IMR-90 (cell line): ENCODE measurements at regions not wholly inside any gene's neighbourhood (a gene's known extent, or its start where the extent isn't known, plus 50 kb on each side); places are given as distances from the start of the nearest gene placed in this dataset.

Experiments
- ATAC-seq: fragments of 200-7000 bp; cut with Tn5 transposase; 2 replicates; pipeline ENCODE4 v1.9.1; 2020; ENCODE audit warnings: low read depth, mild to moderate bottlenecking, moderate library complexity
- BruUV-seq: library from RNA; stranded (reverse); fragments of 400-500 nt; replicated peaks from 2 replicates; lab custom pipeline; 2021; lab: Mats Ljungman, UMichigan
- CTCF ChIA-PET: fragments of 300-600 bp; formaldehyde crosslinking; extraction: SDS; loops from one replicate; lab custom pipeline; 2021; ENCODE audit warnings: antibody characterized with exemption; lab: Yijun Ruan, JAX
- POLR2A ChIA-PET: fragments of 300-600 bp; sonication (Branson Sonifier 250); formaldehyde crosslinking; loops from one replicate; lab custom pipeline; 2022; ENCODE audit warnings: antibody characterized with exemption; ENCODE audit not compliant: unreplicated experiment; lab: Charles Lee
- DNase-seq: peaks from one replicate; pipeline ENCODE4 v3.0.0; 2013
- H2AFZ ChIP-seq: replicated peaks from 2 replicates; pipeline ENCODE3; 2013; ENCODE audit warnings: low read length, mild to moderate bottlenecking; ENCODE audit not compliant: poor library complexity
- H2AK5ac ChIP-seq: 2 replicates; pipeline ENCODE4 v1.6.1; 2013; ENCODE audit warnings: low read depth, low read length, inconsistent platforms
- H2AK9ac ChIP-seq: replicated peaks from 2 replicates; pipeline ENCODE3; 2013; ENCODE audit warnings: mild to moderate bottlenecking, low read depth, low read length, moderate library complexity; ENCODE audit not compliant: poor library complexity
- H2BK120ac ChIP-seq: 2 replicates; pipeline ENCODE4 v1.6.1; 2013; ENCODE audit warnings: low read depth, low read length, inconsistent platforms
- H2BK15ac ChIP-seq: 3 replicates; pipeline ENCODE4 v1.6.1; 2013; ENCODE audit warnings: low read depth, low read length, inconsistent platforms
- H2BK20ac ChIP-seq: 2 replicates; pipeline ENCODE4 v1.6.1; 2013; ENCODE audit warnings: low read depth, mild to moderate bottlenecking, inconsistent platforms, low read length, moderate library complexity
- H2BK5ac ChIP-seq: 2 replicates; pipeline ENCODE4 v1.6.1; 2013; ENCODE audit warnings: mild to moderate bottlenecking, low read depth, low read length, inconsistent platforms; ENCODE audit not compliant: poor library complexity, severe bottlenecking
- H3K14ac ChIP-seq: replicated peaks from 2 replicates; pipeline ENCODE4 v1.6.1; 2013; ENCODE audit warnings: low read depth, low read length, inconsistent platforms
- H3K18ac ChIP-seq: 2 replicates; pipeline ENCODE4 v1.6.1; 2013; ENCODE audit warnings: low read depth, low read length, control low read depth
- H3K23ac ChIP-seq: 2 replicates; pipeline ENCODE4 v1.6.1; 2013; ENCODE audit warnings: low read depth, low read length, inconsistent platforms
- H3K27ac ChIP-seq: 2 replicates; pipeline ENCODE4 v1.5.1; 2013; ENCODE audit warnings: mild to moderate bottlenecking, control low read depth, low read length; ENCODE audit not compliant: insufficient read depth
- H3K27me3 ChIP-seq: 2 replicates; pipeline ENCODE4 v1.6.1; 2013; ENCODE audit warnings: low read length; ENCODE audit not compliant: control insufficient read depth, insufficient read depth
- H3K36me3 ChIP-seq: 2 replicates; pipeline ENCODE4 v1.6.1; 2013; ENCODE audit warnings: low read length, mixed read lengths; ENCODE audit not compliant: control insufficient read depth, insufficient read depth
- H3K4ac ChIP-seq: 2 replicates; pipeline ENCODE4 v1.6.1; 2013; ENCODE audit warnings: low read depth, low read length, inconsistent platforms
- H3K4me1 ChIP-seq: 2 replicates; pipeline ENCODE4 v1.6.1; 2013; ENCODE audit warnings: low read length, mixed read lengths; ENCODE audit not compliant: control insufficient read depth, insufficient read depth
- H3K4me2 ChIP-seq: 2 replicates; pipeline ENCODE4 v1.6.1; 2013; ENCODE audit warnings: low read depth, mild to moderate bottlenecking, control low read depth, low read length, moderate library complexity
- H3K4me3 ChIP-seq: 2 replicates; pipeline ENCODE4 v1.5.1; 2013; ENCODE audit warnings: low read depth, mild to moderate bottlenecking, control low read depth, low read length, moderate library complexity; ENCODE audit not compliant: insufficient read depth
- H3K56ac ChIP-seq: 2 replicates; pipeline ENCODE4 v1.6.1; 2013; ENCODE audit warnings: low read length, inconsistent platforms; ENCODE audit not compliant: insufficient read depth; ENCODE audit errors: extremely low read depth
- H3K79me1 ChIP-seq, 2 experiments: 2 replicates each; pipeline ENCODE4 v1.6.1; 2013; ENCODE audit warnings: low read length in 2 of 2, inconsistent platforms in 1 of 2, low read depth in 1 of 2
- H3K9ac ChIP-seq: 2 replicates; pipeline ENCODE4 v1.6.1; 2013; ENCODE audit warnings: low read depth, low read length, control low read depth
- H3K9me1 ChIP-seq: 2 replicates; pipeline ENCODE4 v1.6.1; 2013; ENCODE audit warnings: low read length, inconsistent platforms; ENCODE audit not compliant: insufficient read depth
- H3K9me3 ChIP-seq: 2 replicates; pipeline ENCODE4 v1.6.1; 2013; ENCODE audit warnings: low read length; ENCODE audit not compliant: control insufficient read depth, insufficient read depth
- H4K20me1 ChIP-seq: 2 replicates; pipeline ENCODE4 v1.6.1; 2013; ENCODE audit warnings: low read length, inconsistent platforms; ENCODE audit not compliant: insufficient read depth
- H4K5ac ChIP-seq: 2 replicates; pipeline ENCODE4 v1.6.1; 2013; ENCODE audit warnings: mild to moderate bottlenecking, low read depth, low read length, control low read depth
- H4K8ac ChIP-seq, 2 experiments: 2 replicates each; pipeline ENCODE4 v1.6.1; 2013; ENCODE audit warnings: low read depth in 2 of 2, low read length in 2 of 2, control low read depth in 1 of 2, inconsistent platforms in 1 of 2
- H4K91ac ChIP-seq: 2 replicates; pipeline ENCODE4 v1.6.1; 2013; ENCODE audit warnings: low read depth, low read length, inconsistent platforms; ENCODE audit not compliant: insufficient read depth
- BHLHE40 ChIP-seq: fragments of 150-350 bp; IDR thresholded peaks from 2 replicates; pipeline ENCODE4 v1.6.1; 2016; ENCODE audit warnings: mild to moderate bottlenecking, low read depth, low read length
- CTCF ChIP-seq: conservative IDR thresholded peaks from 2 replicates; pipeline ENCODE4 v1.5.1; 2012; ENCODE audit warnings: mild to moderate bottlenecking, low read depth, low read length, improper control_type of control experiment
- ELK1 ChIP-seq: fragments of 150-350 bp; IDR thresholded peaks from 2 replicates; pipeline ENCODE4 v1.6.1; 2016; ENCODE audit warnings: low read depth, mild to moderate bottlenecking, low read length, moderate library complexity, borderline replicate concordance
- MXI1 ChIP-seq: IDR thresholded peaks from 2 replicates; pipeline ENCODE4 v1.6.1; 2012; ENCODE audit warnings: low read depth, mild to moderate bottlenecking, low read length, moderate library complexity, borderline replicate concordance
- POLR2A ChIP-seq: IDR thresholded peaks from 2 replicates; pipeline ENCODE4 v1.6.1; 2012; ENCODE audit warnings: mild to moderate bottlenecking, low read depth, low read length
- RAD21 ChIP-seq: IDR thresholded peaks from 2 replicates; pipeline ENCODE4 v1.6.1; 2012; ENCODE audit warnings: low read length, improper control_type of control experiment
- RFX5 ChIP-seq: IDR thresholded peaks from 2 replicates; pipeline ENCODE4 v1.8.0; 2012; ENCODE audit warnings: low read depth, mild to moderate bottlenecking, low read length, moderate library complexity
- SMC3 ChIP-seq: fragments of 150-350 bp; IDR thresholded peaks from 2 replicates; pipeline ENCODE4 v1.6.1; 2016; ENCODE audit warnings: low read depth, mild to moderate bottlenecking, antibody characterized with exemption, low read length, moderate library complexity
- WGBS, 2 experiments: methylation state at CpG; one replicate each; pipeline versions ENCODE4 v1.1.5 to v1.1.7; 2013; ENCODE audit warnings: missing lambda C conversion rate in 2 of 2; ENCODE audit not compliant: insufficient read length in 1 of 2; ENCODE audit errors: extremely low coverage in 2 of 2; 5-methylcytosine and 5-hydroxymethylcytosine counted together
- dilution Hi-C: fragments of 300-500 bp; cut with HindIII; formaldehyde crosslinking; loops from one replicate; pipeline ENCODE4 v1.14.3; 2018; ENCODE audit warnings: low sequenced_read_pairs; ENCODE audit not compliant: unreplicated experiment
- in situ Hi-C: fragments of 300-500 bp; cut with MboI; formaldehyde crosslinking; loops from 3 replicates; pipeline ENCODE4 v1.14.3; 2019; ENCODE audit warnings: low sequenced_read_pairs, inconsistent platforms, mixed read lengths
- intact Hi-C: fragments of 100-400 bp; cut with micrococcal nuclease; formaldehyde crosslinking; loops from 2 replicates; pipeline ENCODE4 v1.10.0; 2022

GRCh38 chr5:166497496-166498104 lies 1793.8 kb upstream of the WWC1 start:
- Histone ChIP-seq H4K8ac (no peak overlapping the region), H2BK15ac (no peak overlapping the region), H4K20me1 (no peaks in the 10 kb centered on the region), H2BK120ac (no peak overlapping the region), H3K14ac (no peak overlapping the region), H3K18ac (no peak overlapping the region), H3K27ac (no peak overlapping the region), H3K36me3 (no peaks in the 10 kb centered on the region), H3K9me3 (peaks cover 9% of the 10 kb centered on the region), H2BK5ac (no peak overlapping the region), H4K91ac (no peak overlapping the region), H3K27me3 (no peaks in the 10 kb centered on the region), H3K4me1 (no peaks in the 10 kb centered on the region), H3K23ac (no peak overlapping the region), H4K5ac (no peak overlapping the region), H3K9ac (no peak overlapping the region), H3K4me3 (no peak overlapping the region), H3K9me1 (no peaks in the 10 kb centered on the region), H2AK9ac (no peak overlapping the region), H3K4ac (no peak overlapping the region), H2AFZ (no peak overlapping the region), H2AK5ac (no peak overlapping the region), H3K4me2 (no peak overlapping the region), H2BK20ac (no peak overlapping the region), H3K79me1 (no peaks in the 10 kb centered on the region), H3K56ac (no peak overlapping the region)
- dilution Hi-C loops (no loop called here), intact Hi-C loops (no loop called here), in situ Hi-C loops (no loop called here)
- TF ChIP-seq RFX5 (no peak), MXI1 (no peak), ELK1 (no peak), RAD21 (no peak), SMC3 (no peak), POLR2A (no peak), CTCF (no peak), BHLHE40 (no peak)
- CTCF ChIA-PET, result no interaction called here
- POLR2A ChIA-PET, result no interaction called here
- BruUV-seq, result no TSS peak
- DNase-seq (no peak), ATAC-seq (no peak)
- no CpG with 5 or more reads among the region's 3 CpGs for WGBS, 2 experiments
